ENCODE measurements at regions not wholly inside any gene's neighbourhood (a gene's known extent, or its start where the extent isn't known, plus 50 kb on each side); places are given as distances from the start of the nearest gene placed in this dataset.

DNA sequence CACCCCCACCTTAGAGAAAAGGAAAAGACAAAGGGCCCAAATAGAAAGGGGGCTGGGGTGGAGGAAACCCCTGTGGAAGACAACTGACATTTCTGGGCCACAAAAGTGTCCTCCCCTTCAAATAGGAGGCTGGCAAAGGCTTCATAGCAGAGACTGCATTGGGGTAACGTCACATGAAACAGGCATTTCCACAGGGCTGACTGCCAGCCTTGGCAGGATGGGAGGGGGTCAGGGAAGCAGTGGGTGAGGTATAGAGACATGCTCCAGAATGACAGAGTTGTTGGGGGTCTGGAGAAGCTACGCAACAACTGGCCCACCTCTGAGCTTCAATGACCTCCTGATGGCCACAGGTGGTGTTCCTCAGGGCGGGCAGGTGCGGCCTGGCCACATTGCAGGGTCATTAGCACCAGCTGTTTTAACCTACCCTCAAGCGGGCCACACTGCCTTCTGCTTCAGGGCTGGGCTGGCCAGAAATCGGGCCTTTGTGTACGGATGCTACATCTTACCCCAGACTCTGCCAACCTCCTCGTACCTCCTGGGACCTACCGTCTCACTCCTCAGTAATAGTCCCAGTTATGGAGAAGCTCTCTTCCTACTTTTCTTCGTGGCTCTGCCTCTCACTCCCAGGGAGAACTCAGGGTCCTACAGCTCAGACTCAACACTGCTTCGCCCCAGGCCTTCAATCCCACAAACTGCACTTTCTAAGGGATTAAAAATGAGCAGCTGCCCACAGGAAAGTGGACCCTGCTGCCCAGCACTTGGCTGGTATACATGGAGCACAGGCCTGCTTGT lies 160.0 kb upstream of the NCAM1 start:
- Histone ChIP-seq H2AFZ (replicated peaks; ENCODE audit: low read length, poor library complexity) (no peak overlapping the region), H3K14ac (replicated peaks; ENCODE audit: low read depth, low read length) (no peak overlapping the region), H3K27me3 (ENCODE audit: control insufficient read depth, insufficient read depth, low read length) (no peaks in the 10 kb centered on the region), H3K36me3 (ENCODE audit: control insufficient read depth, insufficient read depth, low read length) (no peaks in the 10 kb centered on the region), H4K5ac (ENCODE audit: low read depth, low read length) (no peak overlapping the region), H2AK5ac (ENCODE audit: low read depth, low read length) (no peak overlapping the region), H3K9me1 (ENCODE audit: insufficient read depth, low read length) (no peaks in the 10 kb centered on the region), H3K9ac (ENCODE audit: low read depth, low read length) (no peak overlapping the region), H4K91ac (ENCODE audit: insufficient read depth, low read depth, low read length) (no peak overlapping the region), H3K56ac (ENCODE audit: extremely low read depth, insufficient read depth, low read length) (no peak overlapping the region), H3K4me2 (ENCODE audit: low read depth, low read length) (no peak overlapping the region), H3K4me3 (ENCODE audit: insufficient read depth, low read depth, low read length) (no peak overlapping the region), H2BK20ac (ENCODE audit: low read depth, low read length) (no peak overlapping the region), H3K4ac (ENCODE audit: low read depth, low read length) (no peak overlapping the region), H2BK15ac (ENCODE audit: low read depth, low read length) (no peak overlapping the region), H2BK5ac (ENCODE audit: low read depth, low read length, poor library complexity, severe bottlenecking) (no peak overlapping the region), H4K20me1 (ENCODE audit: insufficient read depth, low read length) (no peaks in the 10 kb centered on the region), H3K27ac (ENCODE audit: insufficient read depth, low read length) (no peak overlapping the region), H3K9me3 (ENCODE audit: control insufficient read depth, insufficient read depth, low read length) (no peaks in the 10 kb centered on the region), H3K4me1 (ENCODE audit: control insufficient read depth, insufficient read depth, low read length) (no peaks in the 10 kb centered on the region), H3K23ac (ENCODE audit: low read depth, low read length) (no peak overlapping the region), H2AK9ac (replicated peaks; ENCODE audit: low read depth, low read length, poor library complexity) (no peak overlapping the region), H2BK120ac (ENCODE audit: low read depth, low read length) (no peak overlapping the region), H3K79me1 (ENCODE audit: low read depth in 1 of 2, low read length in 2 of 2) (no peaks in the 10 kb centered on the region), H4K8ac (ENCODE audit: low read depth in 2 of 2, low read length in 2 of 2) (no peak overlapping the region), H3K18ac (ENCODE audit: low read depth, low read length) (no peak overlapping the region)
- TF ChIP-seq MAFK (IDR thresholded peaks at IDR 0.05; ENCODE audit: low read depth, low read length) (no peak), CEBPB (IDR thresholded peaks at IDR 0.05; ENCODE audit: low read depth, low read length) (no peak), RAD21 (IDR thresholded peaks at IDR 0.05; ENCODE audit: low read length) (no peak)
- in situ Hi-C loops (cut with MboI; ENCODE audit: low sequenced_read_pairs): no loop called here
- ChIA-PET CTCF (no interaction called here), POLR2A (ENCODE audit: unreplicated experiment) (no interaction called here)
- DNase-seq (no peak), ATAC-seq (ENCODE audit: low read depth) (no peak)
- intact Hi-C loops (cut with micrococcal nuclease): no loop called here
- dilution Hi-C loops (cut with HindIII; ENCODE audit: low sequenced_read_pairs, unreplicated experiment): no loop called here
- whole genome bisulfite sequencing, 2 experiments (ENCODE audit: extremely low coverage in 2 of 2, insufficient read length in 1 of 2): 73% methylated on average over 5 of the region's 11 CpGs; no CpG with 5 or more reads in 1 of the 2 experiments
- no TSS peak for BruUV-seq (replicated peaks)
